ENCODE measurements at regions not wholly inside any gene's neighbourhood (a gene's known extent, or its start where the extent isn't known, plus 50 kb on each side); places are given as distances from the start of the nearest gene placed in this dataset.

- no peak for TF ChIP-seq CTCF (IDR thresholded peaks at IDR 0.05; ENCODE audit: insufficient read depth, low read depth, low read length)
- no peak for TF ChIP-seq EZH2 (IDR thresholded peaks at IDR 0.05; ENCODE audit: insufficient read depth, low read length)
These were observed 228.8 kb upstream of the MTPN start for GRCh38 chr7:136205956-136206355.
